ENCODE measurements at regions not wholly inside any gene's neighbourhood (a gene's known extent, or its start where the extent isn't known, plus 50 kb on each side); places are given as distances from the start of the nearest gene placed in this dataset.

DNA sequence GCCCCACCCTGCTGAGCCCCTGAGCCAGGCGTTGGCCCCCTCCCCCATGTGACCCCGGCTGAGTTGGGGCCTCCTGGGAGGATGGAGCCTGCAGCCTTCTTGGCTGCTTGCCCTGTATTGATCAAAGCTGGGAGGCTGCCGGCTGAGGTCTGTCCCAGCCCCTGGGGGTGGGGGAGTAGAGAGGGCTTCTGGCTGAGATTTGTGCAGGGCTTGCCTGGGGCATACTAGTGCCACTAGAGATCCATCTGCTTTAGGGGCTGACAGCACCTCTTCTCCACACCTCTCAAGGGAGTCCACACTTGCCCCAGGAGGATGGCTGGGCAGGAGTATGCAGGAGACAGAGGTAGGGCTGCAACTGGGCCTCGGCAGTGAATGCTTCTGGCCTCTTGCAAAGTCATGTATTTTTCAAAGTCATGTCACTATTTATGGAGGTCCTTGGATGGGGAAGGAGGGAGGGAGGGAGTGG lies 53.6 kb upstream of the SSBP3 start:
- H3K4me3 Mint-ChIP-seq (ENCODE audit: unreplicated experiment) = peak overlapping the region; percentile 75
- H3K27me3 Mint-ChIP-seq (ENCODE audit: unreplicated experiment) = peaks cover 7% of the 10 kb centered on the region
- H3K36me3 Mint-ChIP-seq (ENCODE audit: unreplicated experiment) = no peaks in the 10 kb centered on the region
- H3K4me1 Mint-ChIP-seq (ENCODE audit: low read depth, unreplicated experiment) = peaks cover 46% of the 10 kb centered on the region
- H3K9me3 Mint-ChIP-seq (ENCODE audit: unreplicated experiment) = no peaks in the 10 kb centered on the region
- H3K27ac Mint-ChIP-seq (ENCODE audit: unreplicated experiment) = peak overlapping the region; percentile 84
- TF ChIP-seq, protein P1, sequence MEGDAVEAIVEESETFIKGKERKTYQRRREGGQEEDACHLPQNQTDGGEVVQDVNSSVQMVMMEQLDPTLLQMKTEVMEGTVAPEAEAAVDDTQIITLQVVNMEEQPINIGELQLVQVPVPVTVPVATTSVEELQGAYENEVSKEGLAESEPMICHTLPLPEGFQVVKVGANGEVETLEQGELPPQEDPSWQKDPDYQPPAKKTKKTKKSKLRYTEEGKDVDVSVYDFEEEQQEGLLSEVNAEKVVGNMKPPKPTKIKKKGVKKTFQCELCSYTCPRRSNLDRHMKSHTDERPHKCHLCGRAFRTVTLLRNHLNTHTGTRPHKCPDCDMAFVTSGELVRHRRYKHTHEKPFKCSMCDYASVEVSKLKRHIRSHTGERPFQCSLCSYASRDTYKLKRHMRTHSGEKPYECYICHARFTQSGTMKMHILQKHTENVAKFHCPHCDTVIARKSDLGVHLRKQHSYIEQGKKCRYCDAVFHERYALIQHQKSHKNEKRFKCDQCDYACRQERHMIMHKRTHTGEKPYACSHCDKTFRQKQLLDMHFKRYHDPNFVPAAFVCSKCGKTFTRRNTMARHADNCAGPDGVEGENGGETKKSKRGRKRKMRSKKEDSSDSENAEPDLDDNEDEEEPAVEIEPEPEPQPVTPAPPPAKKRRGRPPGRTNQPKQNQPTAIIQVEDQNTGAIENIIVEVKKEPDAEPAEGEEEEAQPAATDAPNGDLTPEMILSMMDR (IDR thresholded peaks at IDR 0.05; ENCODE audit: partially characterized antibody, unreplicated experiment) = no peak
- peak; percentile 91 for DNase-seq

DNA sequence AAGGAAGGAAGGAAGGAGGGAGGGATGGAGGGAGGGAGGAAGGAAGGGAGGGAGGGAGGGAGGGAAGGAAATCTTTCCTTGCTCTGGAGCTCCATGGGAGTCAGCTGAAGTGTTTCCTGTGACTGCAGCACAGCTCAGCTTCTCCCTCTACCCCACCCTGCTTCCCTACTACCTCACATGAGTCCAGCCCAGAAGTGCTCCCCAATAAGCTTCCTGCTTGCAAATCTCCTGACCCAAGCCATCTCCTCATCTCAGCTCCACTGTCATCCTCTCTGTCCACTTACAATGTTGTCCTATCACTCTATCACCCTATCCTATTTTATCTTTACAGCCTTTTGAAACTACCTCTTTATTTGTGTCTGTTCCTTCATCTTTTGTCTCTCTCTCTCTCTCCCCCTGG lies 52.9 kb upstream of the SSBP3 start:
- Mint-ChIP-seq H3K27me3 (ENCODE audit: unreplicated experiment) (peaks cover 7% of the 10 kb centered on the region), H3K4me3 (ENCODE audit: unreplicated experiment) (peak overlapping the region; percentile 7), H3K4me1 (ENCODE audit: low read depth, unreplicated experiment) (peaks cover 46% of the 10 kb centered on the region), H3K36me3 (ENCODE audit: unreplicated experiment) (no peaks in the 10 kb centered on the region), H3K9me3 (ENCODE audit: unreplicated experiment) (no peaks in the 10 kb centered on the region), H3K27ac (ENCODE audit: unreplicated experiment) (peak overlapping the region; percentile 69)
- TF ChIP-seq, protein P1 (IDR thresholded peaks at IDR 0.05; ENCODE audit: partially characterized antibody, unreplicated experiment) = no peak
- no peak for DNase-seq

DNA sequence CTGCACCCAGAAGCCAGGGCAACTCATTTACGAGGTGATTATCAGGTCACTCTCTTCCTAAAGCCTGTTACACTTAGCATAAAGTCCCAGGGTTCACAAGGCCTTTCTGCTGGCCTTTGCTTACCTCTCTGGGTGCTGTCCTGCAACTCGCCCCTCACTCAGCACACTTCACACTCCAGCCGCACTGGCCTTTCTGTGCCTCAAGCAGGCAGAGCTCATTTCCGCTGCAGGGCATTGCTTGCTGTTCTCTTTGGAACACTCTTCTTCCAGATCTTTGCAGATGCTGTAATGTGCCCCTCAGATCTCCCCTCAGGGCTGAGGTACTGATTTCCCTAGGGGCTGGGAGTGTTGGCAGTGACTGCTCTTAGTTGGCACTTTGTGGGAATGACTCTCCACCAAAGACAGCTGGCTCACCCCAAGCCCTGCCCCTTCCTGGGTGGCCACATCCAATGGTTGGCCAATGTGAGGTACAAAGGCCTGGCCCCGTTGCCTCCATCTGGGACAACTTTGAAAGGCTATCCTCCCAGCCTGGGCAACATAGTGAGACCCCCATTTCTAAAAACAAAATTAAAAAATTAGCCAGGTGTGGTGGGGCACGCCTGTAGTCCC lies 50.8 kb upstream of the SSBP3 start:
- TF ChIP-seq, protein P1 (IDR thresholded peaks at IDR 0.05; ENCODE audit: partially characterized antibody, unreplicated experiment) = no peak
- Mint-ChIP-seq H3K9me3 (ENCODE audit: unreplicated experiment) (no peaks in the 10 kb centered on the region), H3K4me3 (ENCODE audit: unreplicated experiment) (no peak overlapping the region), H3K27ac (ENCODE audit: unreplicated experiment) (no peak overlapping the region), H3K4me1 (ENCODE audit: low read depth, unreplicated experiment) (peaks cover 31% of the 10 kb centered on the region), H3K36me3 (ENCODE audit: unreplicated experiment) (no peaks in the 10 kb centered on the region), H3K27me3 (ENCODE audit: unreplicated experiment) (peaks cover 3% of the 10 kb centered on the region)
- no peak for DNase-seq

DNA sequence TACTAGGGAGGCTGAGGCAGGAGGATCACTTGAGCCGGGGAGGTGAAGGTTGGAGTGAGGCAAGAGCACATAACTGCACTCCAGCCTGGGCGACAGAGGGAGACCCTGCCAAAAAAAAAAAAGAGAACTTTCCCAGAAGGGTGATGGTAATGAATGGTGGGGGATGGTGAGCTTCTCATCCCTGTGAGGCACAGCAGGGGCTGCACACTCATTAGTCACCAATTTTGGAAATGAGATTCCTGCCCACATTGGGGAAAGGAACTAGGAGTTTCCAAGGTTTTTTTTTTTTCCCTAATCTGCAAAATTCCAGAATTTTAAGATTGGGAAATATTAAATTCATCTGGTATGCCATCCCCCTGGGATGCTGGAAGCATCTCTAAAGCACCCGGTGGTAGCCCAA lies 50.2 kb upstream of the SSBP3 start:
- Mint-ChIP-seq H3K27me3 (ENCODE audit: unreplicated experiment) (no peaks in the 10 kb centered on the region), H3K36me3 (ENCODE audit: unreplicated experiment) (no peaks in the 10 kb centered on the region), H3K4me1 (ENCODE audit: low read depth, unreplicated experiment) (peaks cover 27% of the 10 kb centered on the region), H3K27ac (ENCODE audit: unreplicated experiment) (no peak overlapping the region), H3K4me3 (ENCODE audit: unreplicated experiment) (no peak overlapping the region), H3K9me3 (ENCODE audit: unreplicated experiment) (no peaks in the 10 kb centered on the region)
- no peak for DNase-seq
- TF ChIP-seq, protein P1 (IDR thresholded peaks at IDR 0.05; ENCODE audit: partially characterized antibody, unreplicated experiment) = no peak
